H9 (cell line): ENCODE measurements at regions not wholly inside any gene's neighbourhood (a gene's known extent, or its start where the extent isn't known, plus 50 kb on each side); places are given as distances from the start of the nearest gene placed in this dataset.
A peak's percentile ranks its signal among the peaks of the same experiment; 100 is the strongest.

Experiments
- DNase-seq: peaks from one replicate; pipeline ENCODE4 v3.0.0-alpha.2; 2017
- H2AFZ ChIP-seq: one replicate; pipeline ENCODE4 v1.6.1; 2013; ENCODE audit warnings: mild to moderate bottlenecking, low read length, control low read depth, moderate library complexity
- H2AK5ac ChIP-seq: 2 replicates; pipeline ENCODE4 v1.6.1; 2013; ENCODE audit warnings: low read length, control low read depth, mixed read lengths; ENCODE audit not compliant: insufficient read length
- H2BK120ac ChIP-seq: one replicate; pipeline ENCODE4 v1.6.1; 2013; ENCODE audit warnings: low read depth, mild to moderate bottlenecking, low read length, control low read depth, inconsistent platforms; ENCODE audit not compliant: poor library complexity, severe bottlenecking
- H2BK12ac ChIP-seq: 2 replicates; pipeline ENCODE4 v1.6.1; 2013; ENCODE audit warnings: low read length, control low read depth, mixed read lengths, low read depth; ENCODE audit not compliant: insufficient read length
- H2BK15ac ChIP-seq: 2 replicates; pipeline ENCODE4 v1.6.1; 2013; ENCODE audit warnings: low read depth, low read length, control low read depth
- H2BK20ac ChIP-seq: one replicate; pipeline ENCODE4 v1.6.1; 2013; ENCODE audit warnings: low read depth, mild to moderate bottlenecking, low read length, control low read depth, inconsistent platforms; ENCODE audit not compliant: poor library complexity, severe bottlenecking
- H2BK5ac ChIP-seq: 2 replicates; pipeline ENCODE4 v1.6.1; 2013; ENCODE audit warnings: low read length, control low read depth, mixed read lengths; ENCODE audit not compliant: insufficient read length
- H3K14ac ChIP-seq: 2 replicates; pipeline ENCODE4 v1.6.1; 2013; ENCODE audit warnings: low read length, control low read depth; ENCODE audit not compliant: insufficient read depth
- H3K18ac ChIP-seq: 2 replicates; pipeline ENCODE4 v1.6.1; 2013; ENCODE audit warnings: low read depth, mild to moderate bottlenecking, mixed read lengths, low read length, control low read depth; ENCODE audit not compliant: insufficient read length
- H3K23ac ChIP-seq: 2 replicates; pipeline ENCODE4 v1.6.1; 2013; ENCODE audit warnings: low read length, control low read depth, mixed read lengths, low read depth; ENCODE audit not compliant: insufficient read length
- H3K23me2 ChIP-seq: 2 replicates; pipeline ENCODE4 v1.6.1; 2013; ENCODE audit warnings: low read depth, mild to moderate bottlenecking, mixed read lengths, low read length, control low read depth; ENCODE audit not compliant: insufficient read length, poor library complexity, severe bottlenecking
- H3K27ac ChIP-seq: 2 replicates; pipeline ENCODE4 v1.5.1; 2013; ENCODE audit warnings: low read length, control low read depth, mixed read lengths, low read depth; ENCODE audit not compliant: insufficient read length
- H3K27me3 ChIP-seq: 2 replicates; pipeline ENCODE4 v1.6.1; 2013; ENCODE audit warnings: low read length, control low read depth, inconsistent platforms; ENCODE audit not compliant: insufficient read depth
- H3K4ac ChIP-seq: 2 replicates; pipeline ENCODE4 v1.6.1; 2013; ENCODE audit warnings: low read depth, mild to moderate bottlenecking, control low read depth, inconsistent platforms, low read length, moderate library complexity
- H3K4me1 ChIP-seq: 2 replicates; pipeline ENCODE4 v1.6.1; 2013; ENCODE audit warnings: low read length, control low read depth, inconsistent platforms; ENCODE audit not compliant: insufficient read depth
- H3K4me2 ChIP-seq: 2 replicates; pipeline ENCODE4 v1.6.1; 2013; ENCODE audit warnings: low read length, control low read depth, mixed read lengths; ENCODE audit not compliant: insufficient read length, insufficient read depth
- H3K56ac ChIP-seq: 2 replicates; pipeline ENCODE4 v1.6.1; 2013; ENCODE audit warnings: low read depth, mild to moderate bottlenecking, mixed read lengths, low read length, control low read depth; ENCODE audit not compliant: insufficient read length
- H3K79me1 ChIP-seq: 2 replicates; pipeline ENCODE4 v1.6.1; 2013; ENCODE audit warnings: low read depth, mild to moderate bottlenecking, moderate library complexity, low read length, control low read depth, inconsistent platforms; ENCODE audit not compliant: insufficient read depth, poor library complexity, severe bottlenecking
- H3K79me2 ChIP-seq: 2 replicates; pipeline ENCODE4 v1.6.1; 2013; ENCODE audit warnings: low read length, control low read depth, inconsistent platforms; ENCODE audit not compliant: insufficient read depth
- H3K9ac ChIP-seq: 2 replicates; pipeline ENCODE4 v1.6.1; 2013; ENCODE audit warnings: low read length, control low read depth, mixed read lengths; ENCODE audit not compliant: insufficient read length; ENCODE audit errors: extremely low read depth
- H3K9me3 ChIP-seq: one replicate; pipeline ENCODE4 v1.6.1; 2013; ENCODE audit warnings: low read depth, low read length, inconsistent platforms; ENCODE audit not compliant: control insufficient read depth
- H3T11ph ChIP-seq: one replicate; pipeline ENCODE4 v1.6.1; 2013; ENCODE audit warnings: mild to moderate bottlenecking, low read length, control low read depth, inconsistent platforms
- H4K20me1 ChIP-seq: one replicate; pipeline ENCODE4 v1.6.1; 2013; ENCODE audit not compliant: control insufficient read depth, insufficient read length, insufficient read depth
- H4K5ac ChIP-seq: 2 replicates; pipeline ENCODE4 v1.6.1; 2013; ENCODE audit warnings: low read depth, mild to moderate bottlenecking, mixed read lengths, low read length, control low read depth; ENCODE audit not compliant: insufficient read length
- H4K8ac ChIP-seq: replicated peaks from 2 replicates; pipeline ENCODE4 v1.6.1; 2013; ENCODE audit warnings: low read length, control low read depth, mixed read lengths, low read depth; ENCODE audit not compliant: insufficient read length
- H4K91ac ChIP-seq: 2 replicates; pipeline ENCODE4 v1.6.1; 2013; ENCODE audit warnings: low read depth, mild to moderate bottlenecking, moderate library complexity, mixed read lengths, low read length, control low read depth; ENCODE audit not compliant: insufficient read length
- H3K27ac Mint-ChIP-seq, 3 experiments: 2 replicates in 2 of 3; 3 replicates in 1 of 3; pipeline ENCODE4 v1.8.0; 2020 to 2021; ENCODE audit warnings: mixed read lengths in 3 of 3, mild to moderate bottlenecking in 1 of 3, moderate library complexity in 1 of 3
- H3K27me3 Mint-ChIP-seq: 2 replicates; pipeline ENCODE4 v1.8.0; 2021; ENCODE audit warnings: low read depth, mild to moderate bottlenecking, moderate library complexity, mixed read lengths
- H3K36me3 Mint-ChIP-seq, 3 experiments: 2 replicates in 2 of 3; 3 replicates in 1 of 3; pipeline ENCODE4 v1.8.0; 2020 to 2021; ENCODE audit warnings: low read depth in 3 of 3, mixed read lengths in 3 of 3; ENCODE audit not compliant: insufficient read depth in 1 of 3
- H3K4me1 Mint-ChIP-seq, 2 experiments: 2 replicates each; pipeline ENCODE4 v1.8.0; 2020; ENCODE audit warnings: mixed read lengths in 2 of 2
- H3K4me3 Mint-ChIP-seq, 2 experiments: 2 replicates in 1 of 2; 3 replicates in 1 of 2; pipeline ENCODE4 v1.8.0; 2020 to 2021; ENCODE audit warnings: mild to moderate bottlenecking in 2 of 2, mixed read lengths in 2 of 2, moderate library complexity in 1 of 2
- H3K9me3 Mint-ChIP-seq, 2 experiments: 2 replicates in 1 of 2; 3 replicates in 1 of 2; pipeline ENCODE4 v1.8.0; 2020; ENCODE audit warnings: mild to moderate bottlenecking in 2 of 2, mixed read lengths in 2 of 2, moderate library complexity in 1 of 2
- WGBS: extraction: QIAGEN DNeasy Blood & Tissue Kit; methylation state at CpG from one replicate; pipeline ENCODE4 v1.1.7; 2013; ENCODE audit warnings: missing lambda C conversion rate, low lambda C conversion rate, mixed read lengths; ENCODE audit not compliant: insufficient read length; ENCODE audit errors: extremely low coverage; 5-methylcytosine and 5-hydroxymethylcytosine counted together
- TF ChIP-seq, protein P1 (sequence below): fragments of 200-600 bp; sonication (generic); conservative IDR thresholded peaks from 3 replicates; pipeline ENCODE4 v1.8.0; 2021; ENCODE audit warnings: antibody characterized with exemption, mild to moderate bottlenecking

DNA sequence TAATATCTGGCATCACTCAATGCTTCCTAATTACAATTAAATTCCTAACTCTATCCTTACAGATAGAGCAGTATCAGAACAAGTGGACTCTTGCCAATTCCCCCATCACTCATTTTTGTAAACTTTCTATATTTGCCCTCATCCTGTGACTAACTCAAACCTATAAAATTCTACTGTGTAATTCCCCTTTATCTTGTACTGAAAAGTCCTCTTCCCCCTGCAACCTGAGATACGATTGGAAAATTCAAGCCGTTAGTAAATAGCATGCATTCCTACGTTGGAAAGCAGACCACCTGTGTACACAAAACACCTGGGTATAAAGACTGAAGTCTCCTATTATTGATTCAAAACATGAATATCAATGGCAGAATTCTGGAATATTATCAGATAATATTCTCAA lies 70.4 kb upstream of the KCNQ5 start:
- Histone ChIP-seq H3K9ac (no peak overlapping the region), H3K27me3 (no peaks in the 10 kb centered on the region), H2BK20ac (no peak overlapping the region), H4K20me1 (no peaks in the 10 kb centered on the region), H4K8ac (no peak overlapping the region), H2BK120ac (no peak overlapping the region), H2BK15ac (no peak overlapping the region), H3K79me1 (no peaks in the 10 kb centered on the region), H3K18ac (no peak overlapping the region), H3K23me2 (no peaks in the 10 kb centered on the region), H2AFZ (no peak overlapping the region), H3K79me2 (no peaks in the 10 kb centered on the region), H3K56ac (no peak overlapping the region), H3K9me3 (no peaks in the 10 kb centered on the region), H4K91ac (no peak overlapping the region), H4K5ac (no peak overlapping the region), H2BK12ac (no peak overlapping the region), H3K4ac (no peak overlapping the region), H3K14ac (no peak overlapping the region), H3K4me1 (peaks cover 12% of the 10 kb centered on the region; the same call in 1 of the 2 replicates), H3K23ac (no peak overlapping the region), H2AK5ac (no peak overlapping the region), H3T11ph (no peak overlapping the region), H3K4me2 (no peak overlapping the region), H3K27ac (no peak overlapping the region), H2BK5ac (no peak overlapping the region)
- no peaks in the 10 kb centered on the region for H3K27me3 Mint-ChIP-seq
- no CpG with 5 or more reads among the region's 3 CpGs for WGBS
- H3K27ac Mint-ChIP-seq, result peak overlapping the region; percentile 10 to 86 (median 62); a peak in 5 of 7 replicates
- TF ChIP-seq, protein P1, sequence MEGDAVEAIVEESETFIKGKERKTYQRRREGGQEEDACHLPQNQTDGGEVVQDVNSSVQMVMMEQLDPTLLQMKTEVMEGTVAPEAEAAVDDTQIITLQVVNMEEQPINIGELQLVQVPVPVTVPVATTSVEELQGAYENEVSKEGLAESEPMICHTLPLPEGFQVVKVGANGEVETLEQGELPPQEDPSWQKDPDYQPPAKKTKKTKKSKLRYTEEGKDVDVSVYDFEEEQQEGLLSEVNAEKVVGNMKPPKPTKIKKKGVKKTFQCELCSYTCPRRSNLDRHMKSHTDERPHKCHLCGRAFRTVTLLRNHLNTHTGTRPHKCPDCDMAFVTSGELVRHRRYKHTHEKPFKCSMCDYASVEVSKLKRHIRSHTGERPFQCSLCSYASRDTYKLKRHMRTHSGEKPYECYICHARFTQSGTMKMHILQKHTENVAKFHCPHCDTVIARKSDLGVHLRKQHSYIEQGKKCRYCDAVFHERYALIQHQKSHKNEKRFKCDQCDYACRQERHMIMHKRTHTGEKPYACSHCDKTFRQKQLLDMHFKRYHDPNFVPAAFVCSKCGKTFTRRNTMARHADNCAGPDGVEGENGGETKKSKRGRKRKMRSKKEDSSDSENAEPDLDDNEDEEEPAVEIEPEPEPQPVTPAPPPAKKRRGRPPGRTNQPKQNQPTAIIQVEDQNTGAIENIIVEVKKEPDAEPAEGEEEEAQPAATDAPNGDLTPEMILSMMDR, result no peak
- H3K9me3 Mint-ChIP-seq, result no peaks in the 10 kb centered on the region; a peak in 1 of 5 replicates
- DNase-seq, result no peak
- peaks cover 34 to 36% of the 10 kb centered on the region in 2 experiments for H3K4me1 Mint-ChIP-seq
- no peaks in the 10 kb centered on the region for H3K36me3 Mint-ChIP-seq
- no peak overlapping the region for H3K4me3 Mint-ChIP-seq
